ENCODE measurements at regions not wholly inside any gene's neighbourhood (a gene's known extent, or its start where the extent isn't known, plus 50 kb on each side); places are given as distances from the start of the nearest gene placed in this dataset.

DNA sequence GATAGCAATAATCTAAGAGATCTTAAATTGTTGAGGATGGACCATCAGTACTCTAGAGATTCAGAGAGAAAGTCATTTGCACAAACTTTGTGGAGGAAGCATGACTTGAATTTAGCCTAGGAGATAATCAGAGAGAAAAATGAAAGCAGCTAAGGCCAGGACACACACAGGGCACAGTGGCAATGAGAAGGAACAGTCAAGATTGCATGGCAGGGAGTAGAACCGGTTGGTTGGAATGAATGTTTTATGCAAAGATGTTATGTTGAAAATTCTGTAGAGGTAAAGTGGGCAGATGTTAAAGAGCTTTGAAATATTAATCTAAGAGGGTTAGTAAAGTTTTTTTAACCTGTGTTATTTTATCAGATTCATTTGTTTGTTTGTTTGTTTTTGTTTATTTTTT lies 521.8 kb downstream of the GATA3 start (continued):
- no peak for TF ChIP-seq RAD21 (IDR thresholded peaks at IDR 0.05; ENCODE audit: low read depth)
- TF ChIP-seq CEBPB (IDR thresholded peaks at IDR 0.05; ENCODE audit: low read depth): no peak
- no peak for TF ChIP-seq EZH2phosphoT487 (IDR thresholded peaks at IDR 0.05; ENCODE audit: borderline replicate concordance)

DNA sequence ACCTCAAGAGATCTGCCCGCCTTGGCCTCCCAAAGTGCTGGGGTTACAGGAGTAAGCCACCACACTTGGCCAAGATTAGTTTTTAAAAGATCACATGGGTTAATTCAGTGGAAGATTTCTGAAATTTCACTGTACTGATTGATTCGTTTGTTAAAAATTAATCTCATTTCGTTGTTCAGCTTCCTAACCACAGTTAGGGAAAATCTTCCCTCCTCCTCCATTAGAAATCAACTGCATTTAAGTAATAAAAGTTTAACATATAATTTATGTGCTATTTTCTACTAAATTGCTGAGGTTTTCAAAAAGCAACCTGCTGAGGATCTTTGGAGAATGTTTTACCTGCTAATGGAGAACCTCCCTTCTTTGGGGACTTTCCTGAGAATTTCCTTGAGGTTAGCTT lies 522.4 kb downstream of the GATA3 start:
- Histone ChIP-seq H3K36me3 (ENCODE audit: control insufficient read depth in 1 of 2, insufficient read depth in 2 of 2, low read length in 2 of 2) (no peaks in the 10 kb centered on the region), H3K4me1 (ENCODE audit: control insufficient read depth in 1 of 2, insufficient read depth in 2 of 2, low read length in 2 of 2) (no peaks in the 10 kb centered on the region), H4K20me1 (ENCODE audit: insufficient read depth) (no peaks in the 10 kb centered on the region), H3K9ac (ENCODE audit: low read length) (no peak overlapping the region), H3K79me2 (ENCODE audit: insufficient read depth, low read length) (no peaks in the 10 kb centered on the region), H3K4me2 (ENCODE audit: low read length) (no peak overlapping the region), H3K9me3 (ENCODE audit: control insufficient read depth in 1 of 2, insufficient read depth in 1 of 2, low read depth in 1 of 2, low read length in 2 of 2) (peaks cover 16 to 42% of the 10 kb centered on the region in 2 experiments; a peak in 2 of 4 replicates), H3K9me2 (ENCODE audit: insufficient read depth) (no peaks in the 10 kb centered on the region), H3K27me3 (ENCODE audit: insufficient read depth, low read length) (no peaks in the 10 kb centered on the region), H3K27ac (ENCODE audit: low read depth, low read length) (no peak overlapping the region), H3K4me3 (replicated peaks in 1 of 2; ENCODE audit: low read depth in 1 of 2, low read length in 2 of 2) (no peak overlapping the region), H2AFZ (ENCODE audit: low read depth, low read length, poor library complexity, severe bottlenecking) (no peak overlapping the region)
- intact Hi-C loops (cut with micrococcal nuclease): no loop called here
- POLR2A ChIA-PET: no interaction called here
- RAD21 ChIA-PET (ENCODE audit: low non-redundant PET in 1 of 2, low total read pairs in 2 of 2, uncharacterized antibody in 2 of 2, unreplicated experiment in 2 of 2): no interaction called here
- DNase-seq (ENCODE audit: low read depth, low spot score) (no peak), ATAC-seq (no peak)
- no TSS peak for BruUV-seq (replicated peaks)
- TF ChIP-seq ZNF274 (IDR thresholded peaks at IDR 0.05; ENCODE audit: low read depth, low read length): no peak
- no peak for TF ChIP-seq YY1 (IDR thresholded peaks at IDR 0.05; ENCODE audit: extremely low read depth, insufficient replicate concordance, low read depth, low read length)
- no peak for TF ChIP-seq JUND (IDR thresholded peaks at IDR 0.05)
- no peak for TF ChIP-seq EGR1 (IDR thresholded peaks at IDR 0.05; ENCODE audit: low read depth)
- TF ChIP-seq ELF1 (IDR thresholded peaks at IDR 0.05; ENCODE audit: borderline replicate concordance, low read depth): no peak
- TF ChIP-seq CEBPB (IDR thresholded peaks at IDR 0.05; ENCODE audit: low read depth): no peak
- TF ChIP-seq, protein P1, sequence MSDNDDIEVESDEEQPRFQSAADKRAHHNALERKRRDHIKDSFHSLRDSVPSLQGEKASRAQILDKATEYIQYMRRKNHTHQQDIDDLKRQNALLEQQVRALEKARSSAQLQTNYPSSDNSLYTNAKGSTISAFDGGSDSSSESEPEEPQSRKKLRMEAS (IDR thresholded peaks at IDR 0.05): no peak
- no peak for TF ChIP-seq FOSL1 (IDR thresholded peaks at IDR 0.05; ENCODE audit: low read depth)
- CTCF ChIA-PET: no interaction called here

DNA sequence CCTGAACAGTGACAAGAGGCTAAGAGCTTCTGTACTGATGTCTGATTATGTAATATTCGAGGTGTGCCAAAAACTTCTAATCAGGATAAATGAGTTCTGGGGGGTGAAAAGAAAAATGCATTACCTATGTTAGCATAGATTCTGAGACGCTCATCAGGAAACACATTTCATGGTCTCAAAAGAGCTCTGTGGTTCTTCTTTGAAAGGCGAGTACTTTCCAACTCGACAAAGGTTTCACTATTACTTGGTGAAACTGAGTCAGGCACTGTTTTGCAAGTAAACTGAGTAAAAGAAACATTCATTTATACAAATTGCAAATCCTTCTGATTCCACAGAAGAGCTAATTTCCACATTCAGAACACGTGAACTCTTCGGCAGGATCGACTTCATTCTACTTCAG lies 523.2 kb downstream of the GATA3 start:
- POLR2A ChIA-PET: no interaction called here
- ATAC-seq: no peak
- no peak overlapping the region for H2AFZ ChIP-seq (ENCODE audit: low read depth, low read length, poor library complexity, severe bottlenecking)

More for the DNA sequence above, 523.2 kb downstream of the GATA3 start:
- Histone ChIP-seq H4K20me1 (ENCODE audit: insufficient read depth) (no peaks in the 10 kb centered on the region), H3K4me3 (replicated peaks in 1 of 2; ENCODE audit: low read depth in 1 of 2, low read length in 2 of 2) (no peak overlapping the region), H3K27ac (ENCODE audit: low read depth, low read length) (no peak overlapping the region), H3K79me2 (ENCODE audit: insufficient read depth, low read length) (no peaks in the 10 kb centered on the region), H3K9me3 (ENCODE audit: control insufficient read depth in 1 of 2, insufficient read depth in 1 of 2, low read depth in 1 of 2, low read length in 2 of 2) (peaks cover 16 to 45% of the 10 kb centered on the region in 2 experiments; a peak in 2 of 4 replicates), H3K4me1 (ENCODE audit: control insufficient read depth in 1 of 2, insufficient read depth in 2 of 2, low read length in 2 of 2) (no peaks in the 10 kb centered on the region), H3K27me3 (ENCODE audit: insufficient read depth, low read length) (no peaks in the 10 kb centered on the region), H3K4me2 (ENCODE audit: low read length) (no peak overlapping the region), H3K9me2 (ENCODE audit: insufficient read depth) (no peaks in the 10 kb centered on the region), H3K9ac (ENCODE audit: low read length) (no peak overlapping the region), H3K36me3 (ENCODE audit: control insufficient read depth in 1 of 2, insufficient read depth in 2 of 2, low read length in 2 of 2) (no peaks in the 10 kb centered on the region)
- DNase-seq (ENCODE audit: low read depth, low spot score): no peak
- RAD21 ChIA-PET (ENCODE audit: low non-redundant PET in 1 of 2, low total read pairs in 2 of 2, uncharacterized antibody in 2 of 2, unreplicated experiment in 2 of 2): no interaction called here
- intact Hi-C loops (cut with micrococcal nuclease): no loop called here
- no TSS peak for BruUV-seq (replicated peaks)
- TF ChIP-seq TCF7L2 (IDR thresholded peaks at IDR 0.05; ENCODE audit: borderline replicate concordance, extremely low read depth, insufficient read depth, insufficient read length) (no peak), SIN3A (IDR thresholded peaks at IDR 0.05; ENCODE audit: low read depth) (no peak), CEBPB (IDR thresholded peaks at IDR 0.05; ENCODE audit: low read depth) (no peak), RAD21 (IDR thresholded peaks at IDR 0.05; ENCODE audit: low read depth) (no peak), FOSL1 (IDR thresholded peaks at IDR 0.05; ENCODE audit: low read depth) (no peak)
- TF ChIP-seq, protein P2, sequence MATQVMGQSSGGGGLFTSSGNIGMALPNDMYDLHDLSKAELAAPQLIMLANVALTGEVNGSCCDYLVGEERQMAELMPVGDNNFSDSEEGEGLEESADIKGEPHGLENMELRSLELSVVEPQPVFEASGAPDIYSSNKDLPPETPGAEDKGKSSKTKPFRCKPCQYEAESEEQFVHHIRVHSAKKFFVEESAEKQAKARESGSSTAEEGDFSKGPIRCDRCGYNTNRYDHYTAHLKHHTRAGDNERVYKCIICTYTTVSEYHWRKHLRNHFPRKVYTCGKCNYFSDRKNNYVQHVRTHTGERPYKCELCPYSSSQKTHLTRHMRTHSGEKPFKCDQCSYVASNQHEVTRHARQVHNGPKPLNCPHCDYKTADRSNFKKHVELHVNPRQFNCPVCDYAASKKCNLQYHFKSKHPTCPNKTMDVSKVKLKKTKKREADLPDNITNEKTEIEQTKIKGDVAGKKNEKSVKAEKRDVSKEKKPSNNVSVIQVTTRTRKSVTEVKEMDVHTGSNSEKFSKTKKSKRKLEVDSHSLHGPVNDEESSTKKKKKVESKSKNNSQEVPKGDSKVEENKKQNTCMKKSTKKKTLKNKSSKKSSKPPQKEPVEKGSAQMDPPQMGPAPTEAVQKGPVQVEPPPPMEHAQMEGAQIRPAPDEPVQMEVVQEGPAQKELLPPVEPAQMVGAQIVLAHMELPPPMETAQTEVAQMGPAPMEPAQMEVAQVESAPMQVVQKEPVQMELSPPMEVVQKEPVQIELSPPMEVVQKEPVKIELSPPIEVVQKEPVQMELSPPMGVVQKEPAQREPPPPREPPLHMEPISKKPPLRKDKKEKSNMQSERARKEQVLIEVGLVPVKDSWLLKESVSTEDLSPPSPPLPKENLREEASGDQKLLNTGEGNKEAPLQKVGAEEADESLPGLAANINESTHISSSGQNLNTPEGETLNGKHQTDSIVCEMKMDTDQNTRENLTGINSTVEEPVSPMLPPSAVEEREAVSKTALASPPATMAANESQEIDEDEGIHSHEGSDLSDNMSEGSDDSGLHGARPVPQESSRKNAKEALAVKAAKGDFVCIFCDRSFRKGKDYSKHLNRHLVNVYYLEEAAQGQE (IDR thresholded peaks at IDR 0.05; ENCODE audit: low read depth): no peak
- CTCF ChIA-PET: no interaction called here

All from HCT116 (cell line).